ENCODE measurements at regions not wholly inside any gene's neighbourhood (a gene's known extent, or its start where the extent isn't known, plus 50 kb on each side); places are given as distances from the start of the nearest gene placed in this dataset.

GRCh38 chr14:76690502-76691105 is 70.7 kb upstream of the VASH1 start:
- no peak for FAIRE-seq
- H3K36me3 ChIP-seq: no peaks in the 10 kb centered on the region
- no peak for DNase-seq
- intact Hi-C loops (cut with DNase I): no loop called here
- H3K27me3 ChIP-seq: no peaks in the 10 kb centered on the region
- H3K9me3 ChIP-seq: no peaks in the 10 kb centered on the region
- H3K27ac ChIP-seq: no peak overlapping the region
- no peak overlapping the region for H3K4me3 ChIP-seq
- TF ChIP-seq, protein P1, sequence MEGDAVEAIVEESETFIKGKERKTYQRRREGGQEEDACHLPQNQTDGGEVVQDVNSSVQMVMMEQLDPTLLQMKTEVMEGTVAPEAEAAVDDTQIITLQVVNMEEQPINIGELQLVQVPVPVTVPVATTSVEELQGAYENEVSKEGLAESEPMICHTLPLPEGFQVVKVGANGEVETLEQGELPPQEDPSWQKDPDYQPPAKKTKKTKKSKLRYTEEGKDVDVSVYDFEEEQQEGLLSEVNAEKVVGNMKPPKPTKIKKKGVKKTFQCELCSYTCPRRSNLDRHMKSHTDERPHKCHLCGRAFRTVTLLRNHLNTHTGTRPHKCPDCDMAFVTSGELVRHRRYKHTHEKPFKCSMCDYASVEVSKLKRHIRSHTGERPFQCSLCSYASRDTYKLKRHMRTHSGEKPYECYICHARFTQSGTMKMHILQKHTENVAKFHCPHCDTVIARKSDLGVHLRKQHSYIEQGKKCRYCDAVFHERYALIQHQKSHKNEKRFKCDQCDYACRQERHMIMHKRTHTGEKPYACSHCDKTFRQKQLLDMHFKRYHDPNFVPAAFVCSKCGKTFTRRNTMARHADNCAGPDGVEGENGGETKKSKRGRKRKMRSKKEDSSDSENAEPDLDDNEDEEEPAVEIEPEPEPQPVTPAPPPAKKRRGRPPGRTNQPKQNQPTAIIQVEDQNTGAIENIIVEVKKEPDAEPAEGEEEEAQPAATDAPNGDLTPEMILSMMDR (IDR thresholded peaks at IDR 0.05): no peak
- WGBS, 2 donors: 94 to 97% methylated on average over 11 of the region's 11 CpGs
- ATAC-seq: no peak
- no peaks in the 10 kb centered on the region for H3K4me1 ChIP-seq

- Histone ChIP-seq H3K27me3 (no peaks in the 10 kb centered on the region), H3K4me1 (no peaks in the 10 kb centered on the region), H3K27ac (no peak overlapping the region), H3K4me3 (no peak overlapping the region), H3K9me3 (no peaks in the 10 kb centered on the region), H3K36me3 (no peaks in the 10 kb centered on the region)
- intact Hi-C loops (cut with DNase I): no loop called here
- 58 to 67% methylated on average over 10 of the region's 10 CpGs for WGBS, 2 donors
- FAIRE-seq: no peak
- no peak for ATAC-seq
- no peak for DNase-seq
- TF ChIP-seq, protein P1 (IDR thresholded peaks at IDR 0.05): no peak
Observed at GRCh38 chr14:76694106-76694505, 67.2 kb upstream of the VASH1 start.

DNA sequence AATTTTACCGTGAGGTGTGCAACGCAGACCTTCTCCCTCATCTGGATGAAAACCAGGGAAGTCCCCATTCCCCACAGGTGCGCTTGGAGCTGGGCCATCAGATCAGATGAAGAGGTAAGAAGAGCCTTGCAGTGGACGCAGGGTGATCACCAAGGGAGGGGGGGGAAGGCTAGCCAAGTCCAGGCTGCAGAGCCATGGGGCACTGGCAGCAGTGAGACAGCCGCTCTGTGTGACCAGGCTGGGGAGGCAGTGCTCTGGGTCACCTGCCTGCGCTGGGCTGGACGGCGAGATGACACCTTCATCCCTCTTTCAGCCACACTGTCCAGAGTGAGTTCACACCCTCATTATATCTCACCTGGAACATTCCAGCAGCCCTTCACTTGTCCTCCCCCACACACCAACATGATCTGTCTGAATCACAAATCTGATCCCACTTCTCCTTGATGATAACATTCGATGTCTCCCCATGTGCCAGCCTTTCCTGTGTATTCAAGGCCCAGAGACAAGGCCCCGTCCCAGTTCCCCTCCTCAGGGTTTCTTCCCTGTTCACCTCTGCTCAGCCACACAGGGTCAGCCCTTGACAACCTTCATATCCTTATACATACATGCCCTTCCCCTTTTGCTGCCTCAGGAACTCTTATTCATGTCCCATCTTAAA is 65.9 kb upstream of the VASH1 start:
- no peak for ATAC-seq
- FAIRE-seq: no peak
- H3K9me3 ChIP-seq: no peaks in the 10 kb centered on the region
- no peaks in the 10 kb centered on the region for H3K36me3 ChIP-seq
- intact Hi-C loops (cut with DNase I): no loop called here
- H3K4me1 ChIP-seq: no peaks in the 10 kb centered on the region
- TF ChIP-seq, protein P1 (IDR thresholded peaks at IDR 0.05): no peak
- no peak overlapping the region for H3K4me3 ChIP-seq
- H3K27ac ChIP-seq: no peak overlapping the region
- WGBS, 2 donors: 93% methylated on average over 10 of the region's 10 CpGs
- no peak for DNase-seq
- H3K27me3 ChIP-seq: no peaks in the 10 kb centered on the region

DNA sequence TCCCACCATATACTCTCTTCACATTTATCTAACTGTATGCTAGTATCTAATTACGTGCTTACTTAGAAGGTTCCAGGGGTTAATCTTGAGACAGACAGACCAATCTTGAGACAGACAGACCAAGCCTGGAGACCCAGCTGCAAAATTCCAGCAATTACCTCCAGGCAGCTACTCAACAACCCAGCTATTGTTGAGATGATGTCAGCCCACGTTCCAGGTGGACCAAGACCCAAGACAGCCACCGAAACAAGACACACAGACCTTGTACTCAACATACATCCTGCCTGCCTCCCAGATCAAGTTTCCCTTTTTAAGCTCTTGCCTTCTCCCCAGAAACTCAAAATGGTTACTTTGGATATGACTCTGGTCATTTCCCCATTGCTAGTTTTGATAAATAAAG is 64.9 kb upstream of the VASH1 start:
- FAIRE-seq (no peak), DNase-seq (no peak), ATAC-seq (no peak)
- no peak overlapping the region for H3K27ac ChIP-seq
- TF ChIP-seq, protein P1 (IDR thresholded peaks at IDR 0.05): no peak
- H3K27me3 ChIP-seq: no peaks in the 10 kb centered on the region
- intact Hi-C loops (cut with DNase I): no loop called here
- 81 to 85% methylated on average over 3 of the region's 3 CpGs for WGBS, 2 donors
- H3K9me3 ChIP-seq: no peaks in the 10 kb centered on the region
- no peak overlapping the region for H3K4me3 ChIP-seq
- H3K4me1 ChIP-seq: no peaks in the 10 kb centered on the region
- H3K36me3 ChIP-seq: no peaks in the 10 kb centered on the region

DNA sequence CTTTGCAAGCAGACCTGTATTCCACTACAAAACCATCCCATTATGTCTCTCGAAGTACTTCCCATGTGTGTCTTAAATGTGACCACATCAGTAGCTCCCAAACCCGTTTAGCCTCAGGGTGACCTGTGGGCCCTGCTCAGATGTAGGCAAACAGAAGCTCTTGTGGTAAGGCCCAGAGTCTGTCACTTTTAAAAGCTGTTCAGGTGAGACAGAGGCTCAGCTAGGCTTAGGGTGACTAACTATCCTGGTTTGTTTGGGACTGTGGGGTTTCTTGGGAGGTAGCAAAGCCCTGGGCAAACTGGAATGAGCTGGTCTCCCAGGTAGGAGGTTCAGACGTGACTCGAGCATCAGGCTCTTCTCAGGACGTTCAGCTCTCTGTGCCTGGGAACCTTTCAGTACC is 64.5 kb upstream of the VASH1 start:
- no peak for ATAC-seq
- Histone ChIP-seq H3K27ac (no peak overlapping the region), H3K36me3 (no peaks in the 10 kb centered on the region), H3K27me3 (no peaks in the 10 kb centered on the region), H3K4me3 (no peak overlapping the region), H3K9me3 (no peaks in the 10 kb centered on the region), H3K4me1 (no peaks in the 10 kb centered on the region)
- intact Hi-C loops (cut with DNase I): no loop called here
- DNase-seq: no peak
- 83 to 91% methylated on average over 5 of the region's 5 CpGs for WGBS, 2 donors
- no peak for FAIRE-seq
- TF ChIP-seq, protein P1 (IDR thresholded peaks at IDR 0.05): no peak
